OCI-LY7 (cell line): ENCODE measurements at regions not wholly inside any gene's neighbourhood (a gene's known extent, or its start where the extent isn't known, plus 50 kb on each side); places are given as distances from the start of the nearest gene placed in this dataset.

Experiments used
- EZH2phosphoT487 ChIP-seq: fragments of 200-600 bp; sonication (generic); IDR thresholded peaks from 2 replicates; pipeline ENCODE4 v1.6.1; 2018; ENCODE audit warnings: low read depth, borderline replicate concordance, mild to moderate bottlenecking, mixed run types, antibody characterized with exemption, low read length, moderate library complexity, mixed read lengths
- TF ChIP-seq, protein P1 (sequence below): fragments of 200-600 bp; sonication (generic); conservative IDR thresholded peaks from 2 replicates; pipeline ENCODE4 v1.5.1; 2014; ENCODE audit warnings: mild to moderate bottlenecking, antibody characterized with exemption, low read length, moderate library complexity, mixed read lengths

DNA sequence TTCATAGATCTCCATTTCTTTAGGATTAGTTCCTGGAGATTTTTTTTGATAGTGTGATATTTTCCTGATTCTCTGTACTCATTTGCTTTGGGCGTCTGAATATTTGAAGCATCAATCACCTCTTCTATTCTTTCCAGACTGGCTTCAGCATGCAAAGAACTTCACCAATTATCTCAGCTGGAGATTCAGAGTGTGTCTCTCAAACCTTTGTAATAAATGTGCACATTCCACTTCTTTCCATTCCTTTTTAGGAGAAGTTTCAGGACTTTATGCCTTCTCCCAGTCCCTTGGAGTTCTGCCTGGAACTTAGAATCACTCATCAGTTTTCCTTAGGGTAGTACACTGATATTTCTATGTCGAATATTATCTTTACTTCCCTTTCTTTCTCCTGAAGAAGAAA lies 334.8 kb downstream of the TEX13C start:
- TF ChIP-seq, protein P1, sequence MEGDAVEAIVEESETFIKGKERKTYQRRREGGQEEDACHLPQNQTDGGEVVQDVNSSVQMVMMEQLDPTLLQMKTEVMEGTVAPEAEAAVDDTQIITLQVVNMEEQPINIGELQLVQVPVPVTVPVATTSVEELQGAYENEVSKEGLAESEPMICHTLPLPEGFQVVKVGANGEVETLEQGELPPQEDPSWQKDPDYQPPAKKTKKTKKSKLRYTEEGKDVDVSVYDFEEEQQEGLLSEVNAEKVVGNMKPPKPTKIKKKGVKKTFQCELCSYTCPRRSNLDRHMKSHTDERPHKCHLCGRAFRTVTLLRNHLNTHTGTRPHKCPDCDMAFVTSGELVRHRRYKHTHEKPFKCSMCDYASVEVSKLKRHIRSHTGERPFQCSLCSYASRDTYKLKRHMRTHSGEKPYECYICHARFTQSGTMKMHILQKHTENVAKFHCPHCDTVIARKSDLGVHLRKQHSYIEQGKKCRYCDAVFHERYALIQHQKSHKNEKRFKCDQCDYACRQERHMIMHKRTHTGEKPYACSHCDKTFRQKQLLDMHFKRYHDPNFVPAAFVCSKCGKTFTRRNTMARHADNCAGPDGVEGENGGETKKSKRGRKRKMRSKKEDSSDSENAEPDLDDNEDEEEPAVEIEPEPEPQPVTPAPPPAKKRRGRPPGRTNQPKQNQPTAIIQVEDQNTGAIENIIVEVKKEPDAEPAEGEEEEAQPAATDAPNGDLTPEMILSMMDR = no peak
- no peak for TF ChIP-seq EZH2phosphoT487
